ENCODE measurements at regions not wholly inside any gene's neighbourhood (a gene's known extent, or its start where the extent isn't known, plus 50 kb on each side); places are given as distances from the start of the nearest gene placed in this dataset.

DNA sequence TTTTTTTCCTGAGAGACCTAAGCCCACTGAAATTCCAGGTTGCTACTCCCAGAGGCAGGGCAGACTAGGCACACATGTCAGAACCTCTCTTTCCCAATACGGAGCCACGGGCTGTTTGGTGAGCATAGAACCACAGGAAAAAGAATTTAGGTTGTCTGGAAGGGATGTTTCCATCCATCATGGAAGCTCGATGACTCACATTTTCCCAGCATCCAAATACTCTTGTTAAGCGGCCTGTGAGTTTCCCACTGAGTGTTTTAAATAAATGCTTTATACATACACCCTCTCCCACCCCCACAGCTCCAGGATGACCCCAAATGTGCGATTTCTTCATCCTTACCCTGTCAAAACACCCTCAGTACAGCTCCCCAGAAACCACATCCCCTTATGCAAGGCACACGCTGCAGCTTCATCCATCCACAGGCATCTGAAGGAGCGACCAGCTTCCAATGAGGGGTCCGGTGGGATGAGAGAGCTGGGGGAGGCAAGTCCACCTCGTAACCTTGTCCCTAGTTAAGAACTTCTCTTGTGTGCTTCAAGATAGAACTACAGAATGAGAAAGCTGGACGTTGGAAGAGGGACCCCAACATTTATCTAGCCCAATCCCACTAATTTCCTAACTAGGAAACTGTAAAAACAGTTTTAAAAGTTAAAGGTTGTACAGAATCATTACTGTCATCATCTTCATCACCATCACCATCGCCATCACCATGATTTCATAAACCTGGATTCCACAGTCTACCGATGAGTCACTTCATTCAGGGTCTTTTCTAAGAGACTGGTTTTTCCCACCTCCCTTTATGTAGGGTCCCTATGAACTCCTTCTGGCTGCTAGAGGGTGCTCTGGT, 63.5 kb upstream of the FZD7 start:
- TF ChIP-seq, protein P1, sequence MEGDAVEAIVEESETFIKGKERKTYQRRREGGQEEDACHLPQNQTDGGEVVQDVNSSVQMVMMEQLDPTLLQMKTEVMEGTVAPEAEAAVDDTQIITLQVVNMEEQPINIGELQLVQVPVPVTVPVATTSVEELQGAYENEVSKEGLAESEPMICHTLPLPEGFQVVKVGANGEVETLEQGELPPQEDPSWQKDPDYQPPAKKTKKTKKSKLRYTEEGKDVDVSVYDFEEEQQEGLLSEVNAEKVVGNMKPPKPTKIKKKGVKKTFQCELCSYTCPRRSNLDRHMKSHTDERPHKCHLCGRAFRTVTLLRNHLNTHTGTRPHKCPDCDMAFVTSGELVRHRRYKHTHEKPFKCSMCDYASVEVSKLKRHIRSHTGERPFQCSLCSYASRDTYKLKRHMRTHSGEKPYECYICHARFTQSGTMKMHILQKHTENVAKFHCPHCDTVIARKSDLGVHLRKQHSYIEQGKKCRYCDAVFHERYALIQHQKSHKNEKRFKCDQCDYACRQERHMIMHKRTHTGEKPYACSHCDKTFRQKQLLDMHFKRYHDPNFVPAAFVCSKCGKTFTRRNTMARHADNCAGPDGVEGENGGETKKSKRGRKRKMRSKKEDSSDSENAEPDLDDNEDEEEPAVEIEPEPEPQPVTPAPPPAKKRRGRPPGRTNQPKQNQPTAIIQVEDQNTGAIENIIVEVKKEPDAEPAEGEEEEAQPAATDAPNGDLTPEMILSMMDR (IDR thresholded peaks at IDR 0.05) = no peak
- no peak for TF ChIP-seq ZFX (IDR thresholded peaks at IDR 0.05; ENCODE audit: borderline replicate concordance)
